GM12878 (cell line): ENCODE measurements at regions not wholly inside any gene's neighbourhood (a gene's known extent, or its start where the extent isn't known, plus 50 kb on each side); places are given as distances from the start of the nearest gene placed in this dataset.

Source experiments
- ATAC-seq: fragments of 200-7000 bp; cut with Tn5 transposase; 3 replicates; pipeline ENCODE4 v1.9.1; 2020; ENCODE audit warnings: mild to moderate bottlenecking, moderate library complexity
- BruUV-seq: library from RNA; stranded (reverse); fragments of 400-500 nt; replicated peaks from 2 replicates; lab custom pipeline; 2021; lab: Mats Ljungman, UMichigan
- CTCF ChIA-PET: fragments of 300-600 bp; sonication (Branson Sonifier 250); formaldehyde crosslinking; extraction: SDS; loops from one replicate; lab custom pipeline; 2021; ENCODE audit warnings: inconsistent platforms; lab: Yijun Ruan, JAX
- POLR2A ChIA-PET: fragments of 350-600 bp; formaldehyde crosslinking; extraction: SDS; loops from one replicate; lab custom pipeline; 2021; ENCODE audit warnings: inconsistent platforms; lab: Charles Lee
- RAD21 ChIA-PET: fragments of 300-600 bp; sonication (Branson Sonifier 250); formaldehyde crosslinking; loops from one replicate; lab custom pipeline; 2023; ENCODE audit warnings: antibody characterized with exemption; ENCODE audit not compliant: unreplicated experiment; lab: Charles Lee
- SMC1A ChIA-PET: fragments of 300-600 bp; sonication (Branson Sonifier 250); formaldehyde crosslinking; loops from one replicate; lab custom pipeline; 2023; ENCODE audit not compliant: unreplicated experiment, uncharacterized antibody; lab: Charles Lee
- DNase-seq: peaks from one replicate; pipeline ENCODE4 v3.0.0-alpha.2; 2011; ENCODE audit warnings: low read depth, low spot score
- FAIRE-seq: peaks from 3 replicates; lab custom pipeline; 2011; peaks lifted over from hg19 to GRCh38; lab: Jason Lieb, UNC
- H2AFZ ChIP-seq: 2 replicates; pipeline ENCODE4 v1.6.0; 2011; ENCODE audit warnings: low read depth, low read length, control low read depth; ENCODE audit not compliant: control insufficient read depth
- H3K27ac ChIP-seq: 2 replicates; pipeline ENCODE4 v1.5.1; 2011; ENCODE audit warnings: control low read depth; ENCODE audit not compliant: control insufficient read depth, insufficient read depth
- H3K27me3 ChIP-seq, 2 experiments: replicated peaks in 1 of 2; 2 replicates each; pipeline versions ENCODE4 v1.6.0 to v1.6.1; 2011; ENCODE audit warnings: low read length in 1 of 2; ENCODE audit not compliant: control insufficient read depth in 2 of 2, insufficient read depth in 2 of 2
- H3K36me3 ChIP-seq, 2 experiments: 2 replicates each; pipeline ENCODE4 v1.5.1; 2011; ENCODE audit warnings: low read length in 1 of 2; ENCODE audit not compliant: control insufficient read depth in 2 of 2, insufficient read depth in 2 of 2
- H3K4me1 ChIP-seq: 2 replicates; pipeline ENCODE4 v1.6.1; 2011; ENCODE audit warnings: mild to moderate bottlenecking, low read length, moderate library complexity, mixed read lengths; ENCODE audit not compliant: control insufficient read depth, insufficient read depth
- H3K4me2 ChIP-seq: 2 replicates; pipeline ENCODE4 v1.6.0; 2011; ENCODE audit warnings: control low read depth; ENCODE audit not compliant: control insufficient read depth, insufficient read depth
- H3K4me3 ChIP-seq: fragments of 200-600 bp; sonication (generic); 2 replicates; pipeline ENCODE4 v1.5.1; 2016
- H3K79me2 ChIP-seq: 2 replicates; pipeline ENCODE4 v1.6.0; 2011; ENCODE audit warnings: low read length; ENCODE audit not compliant: control insufficient read depth, insufficient read depth
- H3K9ac ChIP-seq: 2 replicates; pipeline ENCODE4 v1.8.0; 2011; ENCODE audit warnings: low read length, control low read depth, mixed read lengths; ENCODE audit not compliant: control insufficient read depth, insufficient read depth
- H3K9me3 ChIP-seq: replicated peaks from 3 replicates; pipeline ENCODE4 v1.5.1; 2011; ENCODE audit warnings: mild to moderate bottlenecking, low read length; ENCODE audit not compliant: control insufficient read depth, insufficient read depth
- H4K20me1 ChIP-seq: 2 replicates; pipeline ENCODE4 v1.6.0; 2011; ENCODE audit not compliant: control insufficient read depth, insufficient read depth
- CBX3 ChIP-seq: fragments of 200-600 bp; sonication (generic); IDR thresholded peaks from 2 replicates; pipeline ENCODE4 v1.6.1; 2016; ENCODE audit warnings: low read depth, borderline replicate concordance
- GATAD2B ChIP-seq: fragments of 450-650 bp; conservative IDR thresholded peaks from 2 replicates; pipeline ENCODE4 v1.6.1; 2017; ENCODE audit warnings: low read depth, mild to moderate bottlenecking, moderate library complexity
- KLF5 ChIP-seq: fragments of 450-650 bp; IDR thresholded peaks from 2 replicates; pipeline ENCODE4 v1.6.1; 2014; ENCODE audit warnings: mild to moderate bottlenecking; ENCODE audit not compliant: partially characterized antibody
- MYC ChIP-seq: IDR thresholded peaks from 2 replicates; pipeline ENCODE4 v1.6.1; 2011; ENCODE audit warnings: mild to moderate bottlenecking, low read length, moderate library complexity, inconsistent platforms; ENCODE audit not compliant: insufficient read depth, insufficient replicate concordance, insufficient read length, severe bottlenecking
- SIX5 ChIP-seq: IDR thresholded peaks from 2 replicates; pipeline ENCODE4 v1.6.1; 2011; ENCODE audit warnings: mild to moderate bottlenecking, low read depth, low read length, moderate library complexity; ENCODE audit not compliant: severe bottlenecking
- SMARCA5 ChIP-seq: fragments of 450-650 bp; IDR thresholded peaks from 2 replicates; pipeline ENCODE4 v1.6.1; 2017; ENCODE audit warnings: mild to moderate bottlenecking
- WGBS: methylation state at CpG from one replicate; pipeline ENCODE4 v1.1.6; 2016; ENCODE audit warnings: low lambda C conversion rate; ENCODE audit not compliant: insufficient replicate concordance, insufficient coverage; ENCODE audit errors: missing lambda C conversion rate; 5-methylcytosine and 5-hydroxymethylcytosine counted together
- in situ Hi-C: fragments of 300-500 bp; cut with MboI; formaldehyde crosslinking; loops from 9 replicates; pipeline ENCODE4 v1.14.3; 2018; ENCODE audit warnings: mixed read lengths
- intact Hi-C: fragments of 100-400 bp; cut with micrococcal nuclease; formaldehyde crosslinking; loops from one replicate; pipeline ENCODE4 v1.14.2; 2022; ENCODE audit not compliant: unreplicated experiment
- TF ChIP-seq, protein P1 (sequence below): IDR thresholded peaks from 2 replicates; pipeline ENCODE4 v1.6.1; 2012; ENCODE audit warnings: mild to moderate bottlenecking, low read depth, low read length
- TF ChIP-seq, protein P2 (sequence below): fragments of 450-650 bp; IDR thresholded peaks from 2 replicates; pipeline ENCODE4 v1.6.1; 2017; ENCODE audit warnings: mild to moderate bottlenecking, moderate library complexity

DNA sequence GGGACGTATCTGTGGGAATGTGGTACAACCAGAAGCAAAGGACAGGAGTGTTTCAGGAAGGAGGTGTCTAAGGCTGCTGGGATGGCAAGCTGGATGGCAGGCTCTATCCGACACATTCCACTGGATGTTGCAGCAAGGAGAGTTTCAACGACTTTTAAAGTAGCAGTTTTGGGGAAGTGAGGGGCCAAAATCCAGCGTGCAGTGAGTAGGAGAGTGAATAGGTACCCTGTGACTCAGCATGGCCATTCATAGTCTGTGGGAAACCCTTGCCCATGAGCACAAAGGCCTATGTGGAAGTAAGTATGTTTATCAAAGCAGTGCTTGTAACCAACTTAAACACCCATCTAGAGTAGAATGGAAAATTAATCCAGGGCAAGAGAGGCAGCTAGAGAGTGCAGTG lies 664.7 kb downstream of the ACTL7B start:
- CTCF ChIA-PET, result interaction anchor here (1.2 kb wide), 1 partner anchor 10 kb away, joined by 3 read pairs; no protein-coding TSS in a partner anchor
- no peak for TF ChIP-seq KLF5
- TF ChIP-seq CBX3, result no peak
- no peak for TF ChIP-seq MYC
- TF ChIP-seq, protein P1, sequence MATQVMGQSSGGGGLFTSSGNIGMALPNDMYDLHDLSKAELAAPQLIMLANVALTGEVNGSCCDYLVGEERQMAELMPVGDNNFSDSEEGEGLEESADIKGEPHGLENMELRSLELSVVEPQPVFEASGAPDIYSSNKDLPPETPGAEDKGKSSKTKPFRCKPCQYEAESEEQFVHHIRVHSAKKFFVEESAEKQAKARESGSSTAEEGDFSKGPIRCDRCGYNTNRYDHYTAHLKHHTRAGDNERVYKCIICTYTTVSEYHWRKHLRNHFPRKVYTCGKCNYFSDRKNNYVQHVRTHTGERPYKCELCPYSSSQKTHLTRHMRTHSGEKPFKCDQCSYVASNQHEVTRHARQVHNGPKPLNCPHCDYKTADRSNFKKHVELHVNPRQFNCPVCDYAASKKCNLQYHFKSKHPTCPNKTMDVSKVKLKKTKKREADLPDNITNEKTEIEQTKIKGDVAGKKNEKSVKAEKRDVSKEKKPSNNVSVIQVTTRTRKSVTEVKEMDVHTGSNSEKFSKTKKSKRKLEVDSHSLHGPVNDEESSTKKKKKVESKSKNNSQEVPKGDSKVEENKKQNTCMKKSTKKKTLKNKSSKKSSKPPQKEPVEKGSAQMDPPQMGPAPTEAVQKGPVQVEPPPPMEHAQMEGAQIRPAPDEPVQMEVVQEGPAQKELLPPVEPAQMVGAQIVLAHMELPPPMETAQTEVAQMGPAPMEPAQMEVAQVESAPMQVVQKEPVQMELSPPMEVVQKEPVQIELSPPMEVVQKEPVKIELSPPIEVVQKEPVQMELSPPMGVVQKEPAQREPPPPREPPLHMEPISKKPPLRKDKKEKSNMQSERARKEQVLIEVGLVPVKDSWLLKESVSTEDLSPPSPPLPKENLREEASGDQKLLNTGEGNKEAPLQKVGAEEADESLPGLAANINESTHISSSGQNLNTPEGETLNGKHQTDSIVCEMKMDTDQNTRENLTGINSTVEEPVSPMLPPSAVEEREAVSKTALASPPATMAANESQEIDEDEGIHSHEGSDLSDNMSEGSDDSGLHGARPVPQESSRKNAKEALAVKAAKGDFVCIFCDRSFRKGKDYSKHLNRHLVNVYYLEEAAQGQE, result no peak
- TF ChIP-seq GATAD2B, result no peak
- no peak for TF ChIP-seq SIX5
- TF ChIP-seq, protein P2, sequence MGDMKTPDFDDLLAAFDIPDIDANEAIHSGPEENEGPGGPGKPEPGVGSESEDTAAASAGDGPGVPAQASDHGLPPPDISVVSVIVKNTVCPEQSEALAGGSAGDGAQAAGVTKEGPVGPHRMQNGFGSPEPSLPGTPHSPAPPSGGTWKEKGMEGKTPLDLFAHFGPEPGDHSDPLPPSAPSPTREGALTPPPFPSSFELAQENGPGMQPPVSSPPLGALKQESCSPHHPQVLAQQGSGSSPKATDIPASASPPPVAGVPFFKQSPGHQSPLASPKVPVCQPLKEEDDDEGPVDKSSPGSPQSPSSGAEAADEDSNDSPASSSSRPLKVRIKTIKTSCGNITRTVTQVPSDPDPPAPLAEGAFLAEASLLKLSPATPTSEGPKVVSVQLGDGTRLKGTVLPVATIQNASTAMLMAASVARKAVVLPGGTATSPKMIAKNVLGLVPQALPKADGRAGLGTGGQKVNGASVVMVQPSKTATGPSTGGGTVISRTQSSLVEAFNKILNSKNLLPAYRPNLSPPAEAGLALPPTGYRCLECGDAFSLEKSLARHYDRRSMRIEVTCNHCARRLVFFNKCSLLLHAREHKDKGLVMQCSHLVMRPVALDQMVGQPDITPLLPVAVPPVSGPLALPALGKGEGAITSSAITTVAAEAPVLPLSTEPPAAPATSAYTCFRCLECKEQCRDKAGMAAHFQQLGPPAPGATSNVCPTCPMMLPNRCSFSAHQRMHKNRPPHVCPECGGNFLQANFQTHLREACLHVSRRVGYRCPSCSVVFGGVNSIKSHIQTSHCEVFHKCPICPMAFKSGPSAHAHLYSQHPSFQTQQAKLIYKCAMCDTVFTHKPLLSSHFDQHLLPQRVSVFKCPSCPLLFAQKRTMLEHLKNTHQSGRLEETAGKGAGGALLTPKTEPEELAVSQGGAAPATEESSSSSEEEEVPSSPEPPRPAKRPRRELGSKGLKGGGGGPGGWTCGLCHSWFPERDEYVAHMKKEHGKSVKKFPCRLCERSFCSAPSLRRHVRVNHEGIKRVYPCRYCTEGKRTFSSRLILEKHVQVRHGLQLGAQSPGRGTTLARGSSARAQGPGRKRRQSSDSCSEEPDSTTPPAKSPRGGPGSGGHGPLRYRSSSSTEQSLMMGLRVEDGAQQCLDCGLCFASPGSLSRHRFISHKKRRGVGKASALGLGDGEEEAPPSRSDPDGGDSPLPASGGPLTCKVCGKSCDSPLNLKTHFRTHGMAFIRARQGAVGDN, result no peak
- TF ChIP-seq SMARCA5, result no peak
- TF ChIP-seq, all 136 proteins: peak for 0
- Histone ChIP-seq H3K4me1 (no peaks in the 10 kb centered on the region), H3K9ac (no peak overlapping the region), H3K9me3 (no peaks in the 10 kb centered on the region), H3K4me2 (no peak overlapping the region), H3K36me3 (no peaks in the 10 kb centered on the region), H3K79me2 (no peaks in the 10 kb centered on the region), H3K27ac (no peak overlapping the region), H2AFZ (no peak overlapping the region), H4K20me1 (no peaks in the 10 kb centered on the region), H3K27me3 (no peaks in the 10 kb centered on the region), H3K4me3 (no peak overlapping the region)
- no peak for ATAC-seq
- FAIRE-seq, result no peak
- ChIA-PET POLR2A (no interaction called here), RAD21 (no interaction called here), SMC1A (no interaction called here)
- no peak for DNase-seq
- WGBS, result 0% methylated on average over 4 of the region's 4 CpGs
- in situ Hi-C loops, result no loop called here
- intact Hi-C loops, result no loop called here
- no TSS peak for BruUV-seq
